CD4-positive, alpha-beta T cell treated with Interleukin-15 for 4 hours (primary cell): ENCODE measurements at regions not wholly inside any gene's neighbourhood (a gene's known extent, or its start where the extent isn't known, plus 50 kb on each side); places are given as distances from the start of the nearest gene placed in this dataset.
"Not testable (repeated sequence)": the region's sequence is repeated elsewhere in the genome, so short reads cannot be mapped to it uniquely, and the experiment has no call there.

Source experiments
- DNase-seq: peaks from one replicate; pipeline ENCODE4 v3.0.0-alpha.2; 2020; ENCODE audit warnings: low spot score

DNA sequence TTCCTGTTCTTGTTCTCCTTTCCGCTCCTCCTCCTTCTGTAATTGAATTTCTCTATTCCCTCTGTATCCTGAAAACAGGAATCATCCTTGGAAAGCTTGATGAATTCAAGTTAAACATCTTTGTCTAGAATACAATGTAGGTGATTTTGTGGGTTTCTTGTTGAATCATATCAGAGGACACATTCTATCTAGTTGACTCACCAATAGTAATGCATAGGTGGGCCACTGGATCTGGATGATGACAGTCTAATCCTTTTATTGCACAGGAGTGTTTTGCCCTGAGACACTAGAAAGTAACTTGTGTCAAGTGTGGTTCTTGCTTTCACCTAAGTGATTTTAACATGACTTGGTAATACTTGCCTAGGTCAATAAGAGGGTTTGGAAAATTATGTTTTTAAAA lies 164.3 kb downstream of the RFPL4B start:
- no peak for DNase-seq

GRCh38 chr6:112513175-112513574 lies 166.0 kb downstream of the RFPL4B start:
- DNase-seq = no peak

GRCh38 chr6:112522587-112522986 lies 175.5 kb downstream of the RFPL4B start:
- DNase-seq = no peak

DNA sequence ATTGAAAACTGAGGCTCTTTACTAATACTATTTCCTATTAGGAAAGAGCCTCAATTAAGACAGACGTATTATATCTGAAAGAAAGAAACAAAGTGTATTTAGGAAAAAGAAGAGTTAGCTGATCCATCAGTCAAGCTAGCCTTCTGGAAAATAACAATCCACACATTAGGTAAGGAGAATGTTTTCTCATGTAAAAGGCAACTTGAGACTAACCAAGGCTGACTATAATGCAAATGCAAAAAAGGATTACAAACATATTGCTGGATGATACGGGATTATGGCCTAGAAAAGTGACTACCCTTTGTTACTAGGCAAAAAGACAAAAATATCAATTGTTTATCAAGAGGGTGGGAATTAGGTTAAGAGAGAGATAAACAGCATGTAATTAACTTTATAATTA lies 176.9 kb downstream of the RFPL4B start:
- DNase-seq = no peak

- DNase-seq = no peak
Measured at GRCh38 chr6:112525749-112526148, 178.6 kb downstream of the RFPL4B start.

DNA sequence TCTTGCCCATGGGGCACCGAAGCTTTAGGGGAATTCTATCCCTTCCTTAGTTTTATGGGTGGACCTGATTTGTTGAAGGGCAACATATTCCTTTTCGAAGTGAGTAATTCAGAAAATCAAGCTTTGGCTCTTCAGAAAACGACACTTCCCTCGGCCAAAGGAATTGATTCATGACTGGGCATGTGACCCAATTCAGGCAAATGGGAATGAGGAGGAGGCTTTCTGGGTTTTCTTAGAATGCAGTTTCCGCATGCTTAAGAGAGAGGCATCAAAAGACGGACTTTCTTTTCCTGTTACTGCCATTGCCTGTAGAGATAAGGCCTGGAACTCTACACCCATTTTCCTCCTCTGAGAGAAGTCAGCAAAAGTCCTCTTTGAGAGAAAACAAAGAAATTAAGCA lies 179.5 kb downstream of the RFPL4B start:
- no peak for DNase-seq

GRCh38 chr6:112528306-112528705 lies 181.2 kb downstream of the RFPL4B start:
- DNase-seq = not testable (repeated sequence)

DNA sequence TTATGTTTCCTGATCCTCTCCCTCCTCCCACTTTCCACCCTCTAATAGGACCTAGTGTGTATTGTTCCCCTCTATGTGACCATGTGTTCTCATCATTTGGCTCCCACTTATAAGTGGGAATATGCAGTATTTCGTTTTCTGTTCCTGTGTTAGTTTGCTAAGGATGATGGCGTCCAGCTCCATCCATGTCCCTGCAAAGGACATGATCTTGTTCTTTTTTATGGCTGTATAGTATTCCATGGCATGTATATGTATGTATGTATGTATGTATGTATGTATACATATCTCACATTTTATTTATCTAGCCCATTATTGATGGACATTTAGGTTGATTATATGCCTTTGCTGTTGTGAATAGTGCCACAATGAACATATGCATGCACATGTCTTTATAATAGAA lies 188.7 kb downstream of the RFPL4B start:
- no peak for DNase-seq

DNA sequence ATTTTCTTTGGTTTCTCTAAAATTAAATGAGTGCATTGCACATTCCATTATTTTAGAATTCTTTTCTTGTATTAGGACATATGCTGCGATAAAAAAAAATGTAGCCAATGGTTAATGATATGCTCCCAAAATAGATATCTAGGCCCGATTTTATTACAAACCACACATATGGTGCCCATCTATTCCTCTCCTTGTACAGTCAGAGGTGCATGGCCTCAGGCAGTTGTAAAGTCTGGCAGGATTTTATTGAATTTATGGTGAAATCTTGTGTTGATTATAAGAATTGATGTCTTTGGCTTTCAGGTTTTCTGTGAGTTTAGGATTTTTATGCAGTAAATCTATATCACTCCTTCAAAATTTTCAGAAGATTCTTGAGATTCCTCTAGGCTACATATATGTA lies 192.2 kb downstream of the RFPL4B start:
- no peak for DNase-seq

- not testable (repeated sequence) for DNase-seq
Measured at GRCh38 chr6:112541847-112542246, 194.7 kb downstream of the RFPL4B start.

DNA sequence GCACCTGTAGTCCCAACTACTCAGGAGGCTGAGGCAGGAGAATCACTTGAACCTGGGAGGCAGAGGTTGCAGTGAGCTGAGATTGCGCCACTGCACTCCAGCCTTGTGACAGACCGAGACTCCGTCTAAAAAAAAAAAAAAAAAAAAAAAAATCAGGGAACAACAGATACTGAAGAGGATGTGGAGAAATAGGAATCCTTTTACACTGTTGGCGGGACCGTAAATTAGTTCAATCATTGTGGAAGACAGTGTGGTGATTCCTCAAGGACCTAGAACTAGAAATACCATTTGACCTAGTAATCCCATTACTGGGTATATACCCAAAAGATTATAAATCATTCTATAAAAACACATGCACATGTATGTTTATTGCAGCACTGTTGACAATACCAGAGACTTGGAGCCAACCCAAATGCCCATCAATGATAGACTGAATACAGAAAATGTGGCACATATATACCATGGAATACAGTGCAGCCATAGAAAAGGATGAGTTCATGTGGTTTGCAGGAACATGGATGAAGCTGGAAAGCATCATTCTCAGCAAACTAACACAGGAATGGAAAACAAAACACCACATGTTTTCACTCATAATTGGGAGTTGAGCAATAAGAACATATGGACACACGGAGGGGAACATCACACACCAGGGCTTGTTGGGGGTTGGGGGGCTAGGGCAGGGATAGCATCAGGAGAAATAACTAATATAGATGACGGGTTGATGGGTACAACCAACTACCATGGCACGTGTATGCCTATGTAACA lies 200.4 kb downstream of the RFPL4B start:
- DNase-seq = not testable (repeated sequence)

- no peak for DNase-seq
Measured at GRCh38 chr6:112549749-112550148, 202.6 kb downstream of the RFPL4B start.

DNA sequence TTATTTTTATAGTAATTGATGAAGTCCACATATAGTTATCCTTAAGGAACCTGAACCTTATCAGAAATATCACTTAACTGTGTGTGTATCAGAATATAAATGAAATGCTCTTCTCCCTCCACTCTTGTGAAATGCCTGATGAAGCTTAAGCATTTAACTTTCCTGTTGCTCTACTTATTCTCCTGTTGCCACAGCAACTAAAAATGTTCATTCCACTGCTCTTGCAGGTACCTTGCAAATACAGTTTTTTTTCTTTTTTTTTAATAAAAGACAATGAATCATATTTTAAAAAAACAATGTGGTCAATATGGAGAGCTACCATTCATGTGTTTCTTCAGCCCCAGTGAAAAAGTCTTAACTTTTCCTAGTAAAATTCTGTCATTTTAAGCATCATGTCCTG lies 210.3 kb downstream of the RFPL4B start:
- no peak for DNase-seq

- DNase-seq = no peak
Measured at GRCh38 chr6:112557961-112558360, 210.8 kb downstream of the RFPL4B start.

DNA sequence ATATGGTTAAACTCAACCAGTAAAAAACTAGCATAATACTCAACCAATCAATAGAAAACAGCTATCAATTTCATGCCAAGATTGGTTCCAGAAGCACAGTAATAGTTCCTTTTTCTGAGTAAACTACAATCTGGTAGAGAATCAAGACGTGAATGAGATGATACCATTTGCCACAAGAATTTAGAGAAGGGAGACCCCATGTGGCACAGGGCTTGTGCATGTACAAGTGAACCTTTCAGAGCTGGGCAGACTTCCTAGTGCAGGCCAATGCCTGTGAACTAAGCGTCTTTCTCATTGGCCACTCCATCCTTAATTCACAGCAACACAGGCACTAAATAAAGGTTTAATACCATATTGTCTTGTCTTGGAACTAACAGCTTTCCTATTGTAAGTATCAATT lies 213.5 kb downstream of the RFPL4B start:
- DNase-seq = no peak

DNA sequence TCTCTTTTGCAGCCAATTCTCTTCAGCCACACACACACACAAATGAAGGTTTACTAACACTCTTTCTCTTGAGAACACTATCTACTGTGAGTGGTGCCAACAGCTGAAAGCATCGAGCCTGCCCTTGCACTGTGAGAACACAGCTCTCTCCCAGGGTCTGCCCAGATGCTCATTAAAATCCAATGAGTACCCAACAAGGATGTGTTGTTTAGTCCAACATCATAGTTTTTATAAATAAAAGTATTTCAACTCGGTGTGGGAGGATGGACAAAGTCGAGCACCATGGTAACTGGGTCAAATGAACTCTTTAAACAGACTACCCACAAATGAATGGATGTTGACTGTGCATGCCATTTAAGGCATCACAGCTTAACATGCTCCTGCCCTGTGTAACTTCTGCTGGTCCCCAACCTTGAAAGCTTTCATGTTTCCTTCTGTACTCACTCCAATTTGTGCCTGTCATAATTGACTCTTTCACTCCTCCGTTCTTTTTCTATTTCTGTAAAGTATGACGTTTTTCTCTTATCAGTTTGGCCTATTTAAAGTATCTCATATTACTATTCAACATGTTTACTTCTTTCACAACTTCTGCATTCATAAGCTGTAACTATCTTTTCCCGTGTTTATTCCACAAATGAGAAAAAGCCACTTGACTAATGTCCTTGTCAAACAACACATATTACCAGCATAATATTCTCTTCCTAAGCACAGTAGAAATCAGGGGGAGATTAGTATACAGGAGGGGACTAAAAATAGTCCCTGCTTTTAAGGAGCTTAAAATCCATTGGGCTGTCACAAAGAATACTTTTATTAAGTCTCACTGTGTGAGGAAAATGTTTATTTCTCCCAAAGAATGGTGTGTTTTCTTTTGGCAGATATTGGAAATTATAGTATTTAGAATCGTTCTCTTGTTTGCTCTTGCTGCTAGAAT lies 215.4 kb downstream of the RFPL4B start:
- no peak for DNase-seq

DNA sequence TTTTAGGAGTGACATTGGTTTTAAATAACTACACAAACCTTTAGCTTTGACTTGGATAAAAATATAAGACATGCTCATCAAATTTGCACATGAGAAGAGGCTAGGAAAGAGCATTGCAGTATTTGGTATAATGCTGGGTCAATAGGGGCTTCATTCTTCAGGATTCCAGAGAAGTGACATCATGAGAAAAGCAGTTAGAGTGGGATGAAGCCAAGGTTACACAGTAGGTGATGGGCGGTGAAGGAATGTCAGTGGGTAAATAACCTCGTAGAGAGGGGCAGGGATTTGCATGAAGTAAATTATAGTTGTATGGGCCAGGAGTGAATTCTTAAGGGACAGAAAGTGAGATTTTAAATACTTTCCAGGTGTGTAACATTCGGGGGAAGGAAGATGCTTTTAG lies 216.2 kb downstream of the RFPL4B start:
- no peak for DNase-seq

DNA sequence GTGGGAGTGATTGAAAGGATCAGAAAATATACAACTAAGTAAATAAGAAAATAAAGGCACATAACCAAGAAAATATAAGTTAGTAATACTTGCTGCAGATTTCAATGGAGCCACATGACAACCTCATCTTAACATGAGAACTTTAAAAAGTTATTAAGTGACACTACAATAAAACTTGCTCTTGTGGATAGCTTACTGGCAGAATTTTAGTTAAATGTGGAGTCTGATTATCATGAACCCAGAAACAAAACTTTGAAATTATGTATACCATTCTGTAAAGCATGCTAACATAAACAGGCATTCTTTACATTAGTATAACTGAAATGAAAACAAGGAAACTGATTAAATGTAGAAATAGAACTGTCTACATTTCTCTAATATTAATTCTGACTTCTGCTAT lies 220.9 kb downstream of the RFPL4B start:
- DNase-seq = no peak

GRCh38 chr6:112571488-112572270 lies 224.5 kb downstream of the RFPL4B start:
- no peak for DNase-seq

DNA sequence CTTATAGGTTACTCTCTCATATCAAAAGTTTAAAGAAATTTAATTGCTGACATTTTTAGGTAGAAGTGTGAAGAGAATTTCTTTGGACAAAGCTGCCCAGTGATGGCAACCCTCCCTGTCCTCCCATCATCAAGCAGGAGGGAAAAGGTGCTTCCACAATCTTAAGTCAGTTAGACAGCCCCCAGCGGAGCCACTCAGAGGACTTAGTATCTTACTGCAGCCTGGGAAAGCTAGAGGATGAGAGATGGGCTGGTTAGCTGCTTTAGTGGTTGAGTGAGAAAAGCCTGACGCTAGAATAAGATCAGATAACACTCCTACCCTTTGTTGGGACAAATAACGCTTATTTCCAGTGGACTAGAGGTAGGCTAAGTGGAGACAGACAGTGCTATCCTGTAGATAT lies 227.1 kb downstream of the RFPL4B start:
- DNase-seq = no peak

DNA sequence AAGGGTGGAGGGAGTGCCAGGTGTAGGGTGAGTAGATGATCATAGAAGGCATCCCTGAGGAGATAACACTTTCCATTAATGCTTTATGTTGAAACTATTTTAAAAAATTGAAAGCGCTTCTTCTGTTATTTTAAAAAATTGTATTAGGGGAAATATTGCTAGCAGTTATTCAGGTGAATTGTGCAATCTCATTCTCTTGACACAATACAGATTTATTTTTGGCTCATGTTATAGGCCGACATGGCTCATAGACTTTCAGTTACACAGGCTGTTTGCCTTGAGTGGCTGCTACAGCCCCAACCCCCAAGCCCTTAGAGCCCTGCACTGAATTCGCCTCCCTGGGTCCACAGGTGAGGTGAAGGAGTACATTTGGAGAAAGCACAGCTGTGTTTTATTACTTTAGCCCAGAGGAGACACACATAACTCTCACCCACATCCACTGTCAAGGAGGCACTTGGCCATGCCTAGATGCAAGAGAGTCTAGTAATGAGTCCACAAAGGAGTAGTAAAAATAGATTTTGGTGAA lies 228.2 kb downstream of the RFPL4B start:
- DNase-seq = no peak

DNA sequence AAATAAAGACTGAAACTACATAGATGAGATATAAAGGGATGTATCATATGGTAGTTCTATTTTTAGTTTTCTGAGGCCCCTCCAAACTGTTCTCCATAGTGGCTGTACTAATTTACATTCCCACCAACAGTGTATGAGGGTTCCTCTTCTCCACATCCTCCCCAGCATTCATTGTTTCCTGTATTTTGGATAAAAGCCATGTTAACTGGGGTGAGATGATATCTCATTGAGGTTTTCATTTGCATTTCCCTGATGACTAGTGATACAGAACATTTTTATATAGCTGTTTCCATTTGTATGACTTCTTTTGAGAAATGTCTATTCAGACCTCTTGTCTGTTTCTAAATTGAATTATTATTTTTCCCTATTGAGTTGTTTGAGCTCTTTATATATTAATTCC lies 229.3 kb downstream of the RFPL4B start:
- DNase-seq = no peak
